ENCODE measurements at regions not wholly inside any gene's neighbourhood (a gene's known extent, or its start where the extent isn't known, plus 50 kb on each side); places are given as distances from the start of the nearest gene placed in this dataset.
"Not testable (repeated sequence)": the region's sequence is repeated elsewhere in the genome, so short reads cannot be mapped to it uniquely, and the experiment has no call there.

GRCh38 chr1:99502400-99502799 lies 143.5 kb upstream of the PALMD start:
- DNase-seq (ENCODE audit: low spot score) = no peak

- no peak for DNase-seq (ENCODE audit: low spot score)
These were observed 142.6 kb upstream of the PALMD start for GRCh38 chr1:99503276-99503747.

GRCh38 chr1:99504287-99504686 lies 141.6 kb upstream of the PALMD start:
- DNase-seq (ENCODE audit: low spot score) = no peak

- no peak for DNase-seq (ENCODE audit: low spot score)
These were observed 139.3 kb upstream of the PALMD start for GRCh38 chr1:99506631-99507030.

- not testable (repeated sequence) for DNase-seq (ENCODE audit: low spot score)
These were observed 138.5 kb upstream of the PALMD start for GRCh38 chr1:99507446-99507845.

GRCh38 chr1:99507906-99508732 lies 137.8 kb upstream of the PALMD start:
- DNase-seq (ENCODE audit: low spot score) = no peak

GRCh38 chr1:99508733-99509445 lies 137.0 kb upstream of the PALMD start:
- DNase-seq (ENCODE audit: low spot score) = not testable (repeated sequence)

- DNase-seq (ENCODE audit: low spot score) = not testable (repeated sequence)
These were observed 130.9 kb upstream of the PALMD start for GRCh38 chr1:99514823-99515552.

- no peak for DNase-seq (ENCODE audit: low spot score)
These were observed 129.8 kb upstream of the PALMD start for GRCh38 chr1:99516141-99516540.

GRCh38 chr1:99520121-99520520 lies 125.8 kb upstream of the PALMD start:
- DNase-seq (ENCODE audit: low spot score) = no peak

- no peak for DNase-seq (ENCODE audit: low spot score)
These were observed 120.6 kb upstream of the PALMD start for GRCh38 chr1:99525331-99525730.

GRCh38 chr1:99527078-99527477 lies 118.8 kb upstream of the PALMD start:
- DNase-seq (ENCODE audit: low spot score) = no peak

GRCh38 chr1:99527545-99527944 lies 118.4 kb upstream of the PALMD start:
- no peak for DNase-seq (ENCODE audit: low spot score)

- no peak for DNase-seq (ENCODE audit: low spot score)
These were observed 116.9 kb upstream of the PALMD start for GRCh38 chr1:99529002-99529401.

GRCh38 chr1:99531578-99532275 lies 114.2 kb upstream of the PALMD start:
- DNase-seq (ENCODE audit: low spot score) = no peak

- DNase-seq (ENCODE audit: low spot score) = no peak
These were observed 113.7 kb upstream of the PALMD start for GRCh38 chr1:99532276-99532580.

- DNase-seq (ENCODE audit: low spot score) = no peak
These were observed 111.8 kb upstream of the PALMD start for GRCh38 chr1:99533909-99534637.

- DNase-seq (ENCODE audit: low spot score) = no peak
These were observed 111.3 kb upstream of the PALMD start for GRCh38 chr1:99534638-99534930.

GRCh38 chr1:99535470-99536164 lies 110.3 kb upstream of the PALMD start:
- DNase-seq (ENCODE audit: low spot score) = no peak

- no peak for DNase-seq (ENCODE audit: low spot score)
These were observed 107.9 kb upstream of the PALMD start for GRCh38 chr1:99537886-99538617.

GRCh38 chr1:99538618-99538956 lies 107.3 kb upstream of the PALMD start:
- no peak for DNase-seq (ENCODE audit: low spot score)
